GM12878 (cell line): ENCODE measurements at regions not wholly inside any gene's neighbourhood (a gene's known extent, or its start where the extent isn't known, plus 50 kb on each side); places are given as distances from the start of the nearest gene placed in this dataset.

ENCODE experiments used
- ATAC-seq: fragments of 200-7000 bp; cut with Tn5 transposase; 3 replicates; pipeline ENCODE4 v1.9.1; 2020; ENCODE audit warnings: mild to moderate bottlenecking, moderate library complexity
- BruUV-seq: library from RNA; stranded (reverse); fragments of 400-500 nt; replicated peaks from 2 replicates; lab custom pipeline; 2021; lab: Mats Ljungman, UMichigan
- CTCF ChIA-PET: fragments of 300-600 bp; sonication (Branson Sonifier 250); formaldehyde crosslinking; extraction: SDS; loops from one replicate; lab custom pipeline; 2021; ENCODE audit warnings: inconsistent platforms; lab: Yijun Ruan, JAX
- POLR2A ChIA-PET: fragments of 350-600 bp; formaldehyde crosslinking; extraction: SDS; loops from one replicate; lab custom pipeline; 2021; ENCODE audit warnings: inconsistent platforms; lab: Charles Lee
- RAD21 ChIA-PET: fragments of 300-600 bp; sonication (Branson Sonifier 250); formaldehyde crosslinking; loops from one replicate; lab custom pipeline; 2023; ENCODE audit warnings: antibody characterized with exemption; ENCODE audit not compliant: unreplicated experiment; lab: Charles Lee
- SMC1A ChIA-PET: fragments of 300-600 bp; sonication (Branson Sonifier 250); formaldehyde crosslinking; loops from one replicate; lab custom pipeline; 2023; ENCODE audit not compliant: unreplicated experiment, uncharacterized antibody; lab: Charles Lee
- DNase-seq: peaks from one replicate; pipeline ENCODE4 v3.0.0-alpha.2; 2011; ENCODE audit warnings: low read depth, low spot score
- FAIRE-seq: peaks from 3 replicates; lab custom pipeline; 2011; peaks lifted over from hg19 to GRCh38; lab: Jason Lieb, UNC
- H2AFZ ChIP-seq: 2 replicates; pipeline ENCODE4 v1.6.0; 2011; ENCODE audit warnings: low read depth, low read length, control low read depth; ENCODE audit not compliant: control insufficient read depth
- H3K27ac ChIP-seq: 2 replicates; pipeline ENCODE4 v1.5.1; 2011; ENCODE audit warnings: control low read depth; ENCODE audit not compliant: control insufficient read depth, insufficient read depth
- H3K27me3 ChIP-seq, 2 experiments: replicated peaks in 1 of 2; 2 replicates each; pipeline versions ENCODE4 v1.6.0 to v1.6.1; 2011; ENCODE audit warnings: low read length in 1 of 2; ENCODE audit not compliant: control insufficient read depth in 2 of 2, insufficient read depth in 2 of 2
- H3K36me3 ChIP-seq, 2 experiments: 2 replicates each; pipeline ENCODE4 v1.5.1; 2011; ENCODE audit warnings: low read length in 1 of 2; ENCODE audit not compliant: control insufficient read depth in 2 of 2, insufficient read depth in 2 of 2
- H3K4me1 ChIP-seq: 2 replicates; pipeline ENCODE4 v1.6.1; 2011; ENCODE audit warnings: mild to moderate bottlenecking, low read length, moderate library complexity, mixed read lengths; ENCODE audit not compliant: control insufficient read depth, insufficient read depth
- H3K4me2 ChIP-seq: 2 replicates; pipeline ENCODE4 v1.6.0; 2011; ENCODE audit warnings: control low read depth; ENCODE audit not compliant: control insufficient read depth, insufficient read depth
- H3K4me3 ChIP-seq: fragments of 200-600 bp; sonication (generic); 2 replicates; pipeline ENCODE4 v1.5.1; 2016
- H3K79me2 ChIP-seq: 2 replicates; pipeline ENCODE4 v1.6.0; 2011; ENCODE audit warnings: low read length; ENCODE audit not compliant: control insufficient read depth, insufficient read depth
- H3K9ac ChIP-seq: 2 replicates; pipeline ENCODE4 v1.8.0; 2011; ENCODE audit warnings: low read length, control low read depth, mixed read lengths; ENCODE audit not compliant: control insufficient read depth, insufficient read depth
- H3K9me3 ChIP-seq: replicated peaks from 3 replicates; pipeline ENCODE4 v1.5.1; 2011; ENCODE audit warnings: mild to moderate bottlenecking, low read length; ENCODE audit not compliant: control insufficient read depth, insufficient read depth
- H4K20me1 ChIP-seq: 2 replicates; pipeline ENCODE4 v1.6.0; 2011; ENCODE audit not compliant: control insufficient read depth, insufficient read depth
- BMI1 ChIP-seq: fragments of 450-650 bp; IDR thresholded peaks from 2 replicates; pipeline ENCODE4 v1.6.1; 2016; ENCODE audit warnings: mild to moderate bottlenecking, moderate library complexity, borderline replicate concordance
- E2F8 ChIP-seq: fragments of 450-650 bp; IDR thresholded peaks from 2 replicates; pipeline ENCODE4 v1.6.1; 2018; ENCODE audit warnings: mild to moderate bottlenecking, low read depth, moderate library complexity; ENCODE audit not compliant: partially characterized antibody
- MTA2 ChIP-seq: fragments of 450-650 bp; IDR thresholded peaks from 2 replicates; pipeline ENCODE4 v1.6.1; 2016; ENCODE audit warnings: low read depth, mild to moderate bottlenecking, moderate library complexity
- MXI1 ChIP-seq: fragments of 150-350 bp; IDR thresholded peaks from 2 replicates; pipeline ENCODE4 v1.6.1; 2011; ENCODE audit warnings: low read depth, mild to moderate bottlenecking, inconsistent platforms, low read length, improper control_type of control experiment
- REST ChIP-seq: IDR thresholded peaks from 2 replicates; pipeline ENCODE4 v1.6.1; 2012; ENCODE audit warnings: mild to moderate bottlenecking, low read depth, low read length
- WGBS: methylation state at CpG from one replicate; pipeline ENCODE4 v1.1.6; 2016; ENCODE audit warnings: low lambda C conversion rate; ENCODE audit not compliant: insufficient replicate concordance, insufficient coverage; ENCODE audit errors: missing lambda C conversion rate; 5-methylcytosine and 5-hydroxymethylcytosine counted together
- in situ Hi-C: fragments of 300-500 bp; cut with MboI; formaldehyde crosslinking; loops from 9 replicates; pipeline ENCODE4 v1.14.3; 2018; ENCODE audit warnings: mixed read lengths
- intact Hi-C: fragments of 100-400 bp; cut with micrococcal nuclease; formaldehyde crosslinking; loops from one replicate; pipeline ENCODE4 v1.14.2; 2022; ENCODE audit not compliant: unreplicated experiment

GRCh38 chr17:34861864-34862263, 99.4 kb downstream of the CCT6B start:
- Histone ChIP-seq H3K79me2 (no peaks in the 10 kb centered on the region), H3K27ac (no peak overlapping the region), H3K4me3 (no peak overlapping the region), H3K9ac (no peak overlapping the region), H3K36me3 (no peaks in the 10 kb centered on the region), H2AFZ (no peak overlapping the region)
- no peak for DNase-seq
- SMC1A ChIA-PET, result no interaction called here
- no peak for TF ChIP-seq BMI1
- no peak for TF ChIP-seq E2F8
- no peak for TF ChIP-seq REST
- TF ChIP-seq MXI1, result no peak
- TF ChIP-seq MTA2, result no peak
- TF ChIP-seq, all 136 proteins: peak for 0
- no TSS peak for BruUV-seq
- RAD21 ChIA-PET, result no interaction called here
- H3K4me1 ChIP-seq, result no peaks in the 10 kb centered on the region
- FAIRE-seq (no peak), ATAC-seq (no peak)
- H3K9me3 ChIP-seq, result no peaks in the 10 kb centered on the region
- no peaks in the 10 kb centered on the region; a peak in 1 of 4 replicates for H3K27me3 ChIP-seq
- POLR2A ChIA-PET, result no interaction called here
- CTCF ChIA-PET, result no interaction called here
- intact Hi-C loops, result no loop called here
- no peak overlapping the region for H3K4me2 ChIP-seq
- 42% methylated on average over 4 of the region's 4 CpGs for WGBS
- in situ Hi-C loops, result no loop called here
- no peaks in the 10 kb centered on the region for H4K20me1 ChIP-seq
